Activated CD8-positive, alpha-beta memory T cell treated with anti-CD3 and anti-CD28 coated beads, Interleukin-2, amount 10 ng/mL, durations not matched to agents 7 days and 5 days (primary cell): ENCODE measurements at regions not wholly inside any gene's neighbourhood (a gene's known extent, or its start where the extent isn't known, plus 50 kb on each side); places are given as distances from the start of the nearest gene placed in this dataset.

Experiments used
- ATAC-seq: fragments of 150-1000 bp; cut with Tn5 transposase; one replicate; pipeline ENCODE4 v1.10.0; 2021; ENCODE audit warnings: moderate library complexity
- CTCF ChIA-PET: fragments of 350-600 bp; sonication (Branson Sonifier 250); formaldehyde crosslinking; loops from one replicate; lab custom pipeline; 2021; ENCODE audit warnings: antibody characterized with exemption; lab: Charles Lee
- DNase-seq: peaks from one replicate; pipeline ENCODE4 v3.0.0-alpha.2; 2020
- H3K27ac Mint-ChIP-seq: one replicate; pipeline ENCODE4 v1.8.0; 2021; ENCODE audit warnings: mild to moderate bottlenecking, mixed read lengths
- H3K27me3 Mint-ChIP-seq: one replicate; pipeline ENCODE4 v1.8.0; 2021; ENCODE audit warnings: mixed read lengths
- H3K36me3 Mint-ChIP-seq: one replicate; pipeline ENCODE4 v1.8.0; 2021; ENCODE audit warnings: mild to moderate bottlenecking, mixed read lengths
- H3K4me1 Mint-ChIP-seq: one replicate; pipeline ENCODE4 v1.8.0; 2021; ENCODE audit warnings: mixed read lengths
- H3K4me3 Mint-ChIP-seq: one replicate; pipeline ENCODE4 v1.8.0; 2021; ENCODE audit warnings: mild to moderate bottlenecking, moderate library complexity, mixed read lengths
- H3K9me3 Mint-ChIP-seq: one replicate; pipeline ENCODE4 v1.8.0; 2022; ENCODE audit warnings: low read depth, mixed read lengths

DNA sequence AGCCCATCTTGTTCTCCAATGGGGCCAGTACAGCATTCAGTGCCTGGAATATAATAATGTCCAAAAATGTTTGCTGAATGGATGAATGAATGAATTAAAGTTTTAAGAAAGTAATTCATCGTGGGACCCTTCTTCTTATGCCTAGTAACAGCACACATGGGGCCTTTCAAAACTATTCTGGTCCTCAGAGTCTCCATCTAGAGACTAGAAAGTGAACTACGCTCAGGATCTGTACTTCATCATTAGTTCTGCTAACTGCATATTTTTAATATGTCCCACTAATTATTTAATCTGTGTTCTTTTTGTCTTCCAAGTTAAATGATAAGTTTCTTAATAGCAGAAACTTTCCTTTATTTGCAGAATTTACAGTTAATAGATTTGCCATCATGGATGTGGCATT is 172.5 kb downstream of the SMAD2 start:
- H3K27me3 Mint-ChIP-seq: peaks cover 20% of the 10 kb centered on the region
- no peak for ATAC-seq
- CTCF ChIA-PET: interaction anchor here (1.0 kb wide), 1 partner anchor 9 kb away, joined by 4 read pairs; no protein-coding TSS in a partner anchor
- no peaks in the 10 kb centered on the region for H3K4me1 Mint-ChIP-seq
- no peak overlapping the region for H3K27ac Mint-ChIP-seq
- peaks cover 3% of the 10 kb centered on the region for H3K36me3 Mint-ChIP-seq
- no peak overlapping the region for H3K4me3 Mint-ChIP-seq
- peaks cover 4% of the 10 kb centered on the region for H3K9me3 Mint-ChIP-seq
- no peak for DNase-seq

DNA sequence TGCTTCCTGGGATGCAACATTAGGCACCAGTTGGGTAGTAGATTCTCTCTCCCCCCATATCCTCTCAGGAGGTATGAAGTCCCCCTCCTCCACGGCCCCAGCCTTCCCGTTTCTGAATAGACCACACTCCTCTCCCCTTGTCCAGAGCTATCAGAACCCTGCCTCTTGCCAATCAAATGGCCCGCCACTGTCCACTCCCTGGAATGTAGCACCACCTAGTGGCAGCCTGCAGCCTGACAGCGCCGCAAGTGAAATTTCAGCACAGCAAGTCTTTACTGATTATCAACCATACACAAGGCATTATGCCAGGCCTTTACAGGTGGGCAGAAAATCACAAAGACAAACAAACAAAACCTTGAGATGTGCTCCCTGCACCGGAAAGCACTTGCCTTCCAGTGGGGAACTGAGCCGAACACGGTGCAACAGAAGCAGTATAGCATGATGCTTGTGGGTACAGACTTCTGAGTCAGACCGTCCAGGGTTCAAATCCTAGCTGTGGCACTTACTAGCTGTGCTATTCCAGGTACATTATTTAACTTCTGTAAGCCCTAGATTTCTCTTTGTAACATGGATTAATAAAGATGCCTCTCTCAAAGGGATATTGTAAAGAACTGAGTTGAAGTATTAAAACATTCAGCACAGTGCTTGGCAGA is 174.0 kb downstream of the SMAD2 start:
- Mint-ChIP-seq H3K36me3 (peaks cover 3% of the 10 kb centered on the region), H3K9me3 (peaks cover 2% of the 10 kb centered on the region), H3K4me3 (no peak overlapping the region), H3K4me1 (no peaks in the 10 kb centered on the region), H3K27me3 (peaks cover 12% of the 10 kb centered on the region), H3K27ac (no peak overlapping the region)
- DNase-seq (peak; percentile 68), ATAC-seq (peak; percentile 47)
- CTCF ChIA-PET: interaction anchor here (0.6 to 2.2 kb wide), 4 partner anchors 33 to 541 kb away, joined by 3 to 9 read pairs (median 3); no protein-coding TSS in a partner anchor

DNA sequence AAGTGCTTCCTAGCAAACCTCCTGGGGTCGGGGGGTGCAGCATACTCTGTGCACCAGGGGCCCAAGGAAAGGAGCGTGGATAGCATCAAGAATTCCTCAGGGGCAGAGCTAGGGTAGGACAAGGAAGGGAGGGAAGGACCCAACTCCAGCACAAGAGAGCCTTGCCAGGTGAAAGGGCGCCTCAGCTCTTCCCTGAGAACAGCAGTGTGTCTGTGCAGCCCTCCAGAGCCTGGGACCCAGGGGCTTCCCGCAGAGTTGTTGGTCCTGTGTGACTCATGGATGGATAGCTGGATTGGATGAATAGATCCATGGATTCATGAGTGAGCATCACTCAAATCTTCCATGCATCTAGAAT is 175.4 kb downstream of the SMAD2 start:
- Mint-ChIP-seq H3K36me3 (peaks cover 2% of the 10 kb centered on the region), H3K4me1 (no peaks in the 10 kb centered on the region), H3K4me3 (no peak overlapping the region), H3K9me3 (peaks cover 2% of the 10 kb centered on the region), H3K27ac (no peak overlapping the region), H3K27me3 (peaks cover 5% of the 10 kb centered on the region)
- ATAC-seq: no peak
- CTCF ChIA-PET: interaction anchor here (0.7 to 2.2 kb wide), 11 partner anchors 10 to 701 kb away, joined by 3 to 9 read pairs (median 3); no protein-coding TSS in a partner anchor
- no peak for DNase-seq

DNA sequence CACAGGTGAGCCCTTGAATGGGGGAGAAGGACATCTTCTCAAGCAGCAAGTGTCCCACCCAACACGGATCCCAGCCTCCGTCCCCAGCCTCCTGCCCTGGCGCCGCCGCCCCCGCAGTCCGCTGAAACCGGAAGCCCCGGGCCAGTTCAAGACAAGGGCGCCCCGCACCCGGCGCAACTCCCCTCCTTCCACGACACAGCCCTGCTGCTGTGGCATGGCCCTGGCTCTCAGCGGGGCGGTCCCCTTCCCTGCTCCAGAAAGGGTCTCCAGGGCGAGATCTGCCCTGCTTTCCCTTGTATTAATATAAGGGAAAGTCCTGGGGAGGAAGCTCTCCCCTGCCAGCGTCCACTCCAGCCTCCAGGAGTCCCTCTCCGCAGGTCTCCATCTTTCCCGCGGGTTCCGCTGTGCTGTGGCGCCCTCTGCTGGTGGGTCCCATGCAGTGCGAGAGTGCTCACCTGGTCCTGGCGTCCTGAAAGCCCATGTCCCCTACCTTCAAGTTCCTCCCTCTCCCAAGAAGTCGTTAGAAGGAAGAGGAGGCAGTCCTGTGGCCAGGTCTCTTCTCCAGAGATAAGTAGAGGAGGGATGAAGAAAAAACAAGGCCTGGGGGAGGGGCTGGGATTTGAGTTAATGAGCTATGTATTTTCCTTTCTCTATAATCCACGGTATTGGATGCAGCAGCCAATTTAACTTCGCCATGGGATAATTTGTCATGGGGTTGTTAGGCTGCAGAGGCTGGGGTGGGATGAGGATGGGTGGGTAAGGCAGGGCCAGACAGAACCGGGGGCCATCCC is 176.0 kb downstream of the SMAD2 start:
- H3K27ac Mint-ChIP-seq: no peak overlapping the region
- peaks cover 2% of the 10 kb centered on the region for H3K36me3 Mint-ChIP-seq
- peaks cover 2% of the 10 kb centered on the region for H3K9me3 Mint-ChIP-seq
- CTCF ChIA-PET: interaction anchor here (0.7 to 2.2 kb wide), 10 partner anchors 10 to 701 kb away, joined by 3 to 9 read pairs (median 4); no protein-coding TSS in a partner anchor
- DNase-seq: peak; percentile 62
- H3K4me1 Mint-ChIP-seq: no peaks in the 10 kb centered on the region
- ATAC-seq: peak; percentile 51
- H3K27me3 Mint-ChIP-seq: no peaks in the 10 kb centered on the region
- H3K4me3 Mint-ChIP-seq: no peak overlapping the region

DNA sequence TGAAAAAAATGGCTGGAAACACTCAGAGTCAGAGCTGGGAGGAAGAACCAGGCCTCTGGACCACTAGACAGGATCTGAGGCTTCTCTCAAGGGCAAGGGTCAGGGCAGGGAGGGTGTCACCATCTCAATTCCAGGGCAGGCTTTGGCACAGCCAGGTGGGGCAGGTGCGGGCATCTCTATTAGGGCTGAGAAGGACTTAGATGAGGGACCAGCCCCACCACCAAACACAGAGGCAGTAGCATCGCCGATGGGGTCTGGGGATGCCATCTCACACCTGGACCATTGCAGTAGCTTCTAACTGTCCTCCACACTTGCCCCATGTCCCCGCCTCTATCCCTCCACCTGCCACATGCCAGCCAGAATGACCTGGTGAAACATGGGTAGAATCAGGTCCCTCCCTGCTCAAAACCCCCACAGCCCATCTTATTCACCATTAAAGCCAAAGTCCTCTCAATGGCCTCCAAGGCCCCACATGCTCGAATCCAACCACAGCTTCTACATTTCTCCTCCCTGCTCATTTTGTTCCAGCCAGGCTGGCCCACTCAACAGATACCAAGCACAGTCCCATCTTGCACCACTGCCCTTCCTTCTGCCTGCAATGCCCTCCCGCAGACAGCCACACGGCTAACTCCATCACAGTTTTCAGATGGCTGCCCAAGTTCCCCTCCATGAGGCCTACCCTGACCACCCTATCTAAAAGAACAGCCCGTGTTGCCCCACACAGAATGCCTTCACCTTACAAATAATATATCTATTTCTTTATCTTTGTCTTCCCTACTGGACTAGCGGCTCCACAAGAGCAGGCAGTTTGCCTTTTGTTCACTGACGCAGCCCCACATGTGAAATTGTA is 177.4 kb downstream of the SMAD2 start:
- CTCF ChIA-PET: interaction anchor here (0.8 to 1.3 kb wide), 2 partner anchors 9 to 156 kb away, joined by 3 read pairs; no protein-coding TSS in a partner anchor
- Mint-ChIP-seq H3K9me3 (no peaks in the 10 kb centered on the region), H3K27me3 (no peaks in the 10 kb centered on the region), H3K4me3 (no peak overlapping the region), H3K4me1 (peaks cover 3% of the 10 kb centered on the region), H3K27ac (no peak overlapping the region), H3K36me3 (no peaks in the 10 kb centered on the region)
- no peak for ATAC-seq
- DNase-seq: no peak

DNA sequence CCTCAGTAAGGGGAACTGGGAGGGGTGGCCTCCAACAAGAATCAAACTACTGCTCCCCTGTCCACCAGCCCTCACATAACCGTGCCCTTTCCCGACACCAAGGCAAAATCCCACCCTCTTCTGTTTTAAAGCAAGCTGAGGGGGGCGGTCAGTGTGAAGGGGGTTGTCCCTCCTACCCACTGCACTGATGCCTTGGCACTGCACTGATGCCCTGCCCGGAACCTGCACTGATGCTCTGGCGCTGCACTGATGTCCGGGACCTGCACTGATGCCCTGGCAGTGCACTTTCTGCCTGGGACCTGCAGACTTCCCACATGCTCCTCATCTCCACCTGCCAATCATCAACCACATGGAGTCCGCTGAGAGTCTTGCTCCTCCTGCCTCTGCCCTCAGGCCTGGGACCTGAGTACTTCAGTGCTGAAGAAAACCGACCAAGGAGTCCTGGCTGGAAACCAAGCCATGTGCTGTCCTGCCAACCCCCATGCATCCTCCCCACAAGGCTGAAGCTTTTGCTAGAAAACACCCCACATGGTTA is 179.5 kb downstream of the SMAD2 start:
- CTCF ChIA-PET: no interaction called here
- Mint-ChIP-seq H3K4me3 (no peak overlapping the region), H3K4me1 (peaks cover 3% of the 10 kb centered on the region), H3K9me3 (no peaks in the 10 kb centered on the region), H3K36me3 (no peaks in the 10 kb centered on the region), H3K27me3 (peaks cover 5% of the 10 kb centered on the region), H3K27ac (no peak overlapping the region)
- ATAC-seq (no peak), DNase-seq (no peak)

DNA sequence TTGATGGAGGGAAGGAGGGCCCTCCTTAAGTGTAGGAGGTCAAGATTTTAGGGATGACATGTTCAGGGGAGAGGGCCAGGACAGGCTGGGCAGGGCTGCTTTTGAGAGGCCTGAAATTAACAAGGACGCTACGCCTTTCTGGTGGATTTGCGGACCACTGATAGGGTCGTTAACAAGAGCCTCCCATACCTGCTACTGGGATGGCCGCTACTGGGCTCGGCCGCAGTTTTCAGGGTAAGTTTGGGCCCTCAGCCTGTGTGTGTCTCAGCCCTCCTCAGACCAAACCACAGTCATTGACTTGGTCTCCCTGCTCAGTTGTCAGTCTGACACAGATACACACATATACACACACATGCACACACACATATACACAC is 180.9 kb downstream of the SMAD2 start:
- ATAC-seq (no peak), DNase-seq (no peak)
- H3K27ac Mint-ChIP-seq: no peak overlapping the region
- CTCF ChIA-PET: interaction anchor here (1.0 to 2.6 kb wide), 7 partner anchors 10 to 650 kb away, joined by 3 to 23 read pairs (median 4); no protein-coding TSS in a partner anchor
- H3K36me3 Mint-ChIP-seq: no peaks in the 10 kb centered on the region
- no peaks in the 10 kb centered on the region for H3K9me3 Mint-ChIP-seq
- H3K4me3 Mint-ChIP-seq: no peak overlapping the region
- peaks cover 3% of the 10 kb centered on the region for H3K4me1 Mint-ChIP-seq
- H3K27me3 Mint-ChIP-seq: peaks cover 5% of the 10 kb centered on the region

DNA sequence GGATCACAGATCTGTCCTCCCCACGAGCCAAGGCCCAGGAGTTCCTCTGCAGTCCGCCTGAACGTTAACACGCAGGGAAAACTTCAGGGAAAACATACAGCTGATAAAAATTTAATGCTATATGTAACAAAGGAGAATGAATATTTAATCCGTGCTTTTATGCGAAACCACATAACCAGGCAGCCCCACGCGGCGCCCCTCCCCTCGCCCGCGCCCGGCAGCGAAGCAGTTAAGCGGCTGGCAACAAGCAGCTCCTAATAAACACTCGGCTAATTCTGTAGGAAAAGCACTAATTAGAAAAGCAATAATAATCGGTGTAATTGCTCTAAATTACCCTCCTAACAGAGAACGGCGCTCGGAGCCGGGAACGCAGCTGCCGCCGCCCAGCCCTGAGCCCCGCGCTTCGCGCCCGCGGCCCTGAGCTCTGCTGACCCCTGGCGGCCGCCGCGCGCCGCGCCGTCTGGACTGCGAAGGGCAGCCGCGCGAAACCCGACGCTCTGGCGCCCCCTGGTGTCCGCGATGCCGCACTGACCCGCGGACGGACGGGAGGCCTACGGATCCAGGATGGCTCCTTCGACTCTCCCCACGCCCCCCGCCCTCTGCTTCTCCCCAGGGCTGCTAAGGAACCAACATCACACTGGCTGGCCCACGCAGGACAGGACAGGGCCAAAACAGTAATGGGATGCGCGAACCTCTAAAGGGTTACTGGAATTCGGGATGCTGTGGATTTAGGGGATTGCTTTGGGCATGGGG is 181.4 kb downstream of the SMAD2 start:
- Mint-ChIP-seq H3K4me1 (peaks cover 3% of the 10 kb centered on the region), H3K9me3 (no peaks in the 10 kb centered on the region), H3K27me3 (peaks cover 7% of the 10 kb centered on the region), H3K27ac (no peak overlapping the region), H3K4me3 (no peak overlapping the region), H3K36me3 (no peaks in the 10 kb centered on the region)
- CTCF ChIA-PET: interaction anchor here (0.6 to 2.6 kb wide), 29 partner anchors 8 to 674 kb away, joined by 3 to 23 read pairs (median 3); no protein-coding TSS in a partner anchor
- DNase-seq: peak; percentile 81
- peak; percentile 99 for ATAC-seq

DNA sequence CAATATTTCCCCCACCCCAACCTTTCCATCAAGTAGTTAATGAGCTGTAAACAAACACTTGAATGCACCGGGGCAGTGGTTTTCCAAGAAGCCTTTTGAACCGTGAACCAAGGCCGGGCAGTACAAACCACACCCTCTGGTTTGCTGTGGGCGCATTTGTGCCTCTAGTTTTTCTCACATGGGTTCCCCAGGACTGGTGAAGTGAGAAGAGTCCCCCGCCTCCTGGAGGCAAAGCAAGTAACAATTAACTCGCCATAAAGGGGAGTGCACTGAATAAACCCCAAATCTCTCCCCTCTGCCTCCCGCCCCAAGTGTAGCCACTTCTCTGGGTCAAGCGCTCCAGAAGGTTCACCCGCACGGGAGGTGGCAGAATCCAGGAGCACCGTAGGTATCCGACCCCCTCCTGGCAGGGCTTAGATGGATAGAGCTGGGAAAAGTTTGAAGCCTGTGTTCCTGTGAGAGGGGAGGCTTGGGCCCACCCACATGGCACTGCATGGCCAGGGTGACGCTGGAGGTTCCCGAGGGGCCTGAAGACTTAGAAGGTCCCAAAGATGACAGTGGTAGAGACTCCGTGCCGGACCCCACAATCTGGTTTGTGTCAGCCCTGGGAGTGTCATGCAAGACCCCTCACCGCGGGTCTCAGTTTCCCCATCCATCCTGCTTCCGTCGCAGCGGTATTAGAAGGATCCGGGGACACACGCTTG is 182.2 kb downstream of the SMAD2 start:
- Mint-ChIP-seq H3K9me3 (no peaks in the 10 kb centered on the region), H3K4me1 (peaks cover 3% of the 10 kb centered on the region)
- no peak for ATAC-seq

DNA sequence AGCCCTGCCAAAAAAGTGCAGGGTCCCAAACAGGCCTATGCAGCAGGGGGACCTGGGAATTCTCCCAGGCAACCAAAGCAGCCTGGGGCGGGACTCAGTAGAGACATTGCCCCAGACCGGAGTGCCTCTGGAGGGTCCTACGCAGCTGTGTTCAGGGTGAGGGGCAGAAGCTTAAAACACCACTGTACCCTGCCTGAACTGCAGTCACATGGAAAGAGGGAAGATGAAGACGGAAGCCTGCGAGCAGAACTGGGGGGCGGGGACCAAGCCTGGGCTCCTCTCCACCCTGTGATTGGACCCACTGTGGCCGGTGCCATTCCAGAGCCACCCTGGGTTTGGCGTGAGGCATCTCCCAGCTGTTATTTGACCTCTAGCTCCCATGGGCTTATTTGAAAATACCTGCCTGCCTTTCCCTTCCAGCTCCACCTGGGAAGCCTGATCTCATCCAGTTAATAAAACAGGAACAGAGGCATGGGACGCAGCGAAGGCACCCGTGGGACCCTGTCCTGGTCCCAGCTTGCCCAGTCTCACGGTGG is 183.1 kb downstream of the SMAD2 start:
- Mint-ChIP-seq H3K4me3 (no peak overlapping the region), H3K27me3 (peaks cover 12% of the 10 kb centered on the region), H3K36me3 (no peaks in the 10 kb centered on the region), H3K9me3 (no peaks in the 10 kb centered on the region), H3K4me1 (peaks cover 3% of the 10 kb centered on the region), H3K27ac (no peak overlapping the region)
- no peak for DNase-seq
- ATAC-seq: no peak
- CTCF ChIA-PET: interaction anchor here (2.4 to 2.6 kb wide), 2 partner anchors 149 to 532 kb away, joined by 8 to 23 read pairs; no protein-coding TSS in a partner anchor

More for the DNA sequence above, 182.2 kb downstream of the SMAD2 start:
- H3K36me3 Mint-ChIP-seq: no peaks in the 10 kb centered on the region
- CTCF ChIA-PET: interaction anchor here (0.6 to 2.6 kb wide), 29 partner anchors 9 to 673 kb away, joined by 3 to 23 read pairs (median 3); no protein-coding TSS in a partner anchor
- DNase-seq: no peak
- peaks cover 7% of the 10 kb centered on the region for H3K27me3 Mint-ChIP-seq
- no peak overlapping the region for H3K4me3 Mint-ChIP-seq
- no peak overlapping the region for H3K27ac Mint-ChIP-seq

DNA sequence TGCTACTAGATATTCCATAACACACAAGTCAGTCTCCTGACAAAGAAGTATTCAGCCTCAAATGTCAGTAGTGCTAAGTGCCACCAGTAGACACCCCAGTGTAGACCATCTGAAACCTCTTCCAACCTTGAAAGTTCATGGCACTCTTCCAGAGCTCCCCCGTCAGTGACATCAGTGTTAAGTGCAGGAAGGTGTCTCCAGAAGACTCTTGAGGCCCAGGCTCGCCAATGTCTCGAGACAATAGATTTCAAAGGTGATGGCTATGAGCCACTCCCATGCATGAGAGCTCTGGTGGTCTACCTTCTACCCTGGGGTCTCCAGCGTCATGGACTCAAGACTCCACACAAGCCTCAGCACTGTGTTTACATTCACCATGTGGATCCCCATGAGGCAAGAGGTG is 183.8 kb downstream of the SMAD2 start:
- peaks cover 3% of the 10 kb centered on the region for H3K4me1 Mint-ChIP-seq
- no peak for ATAC-seq
- no peak overlapping the region for H3K4me3 Mint-ChIP-seq
- CTCF ChIA-PET: no interaction called here
- DNase-seq: no peak
- H3K9me3 Mint-ChIP-seq: no peaks in the 10 kb centered on the region
- H3K27me3 Mint-ChIP-seq: peaks cover 19% of the 10 kb centered on the region
- no peak overlapping the region for H3K27ac Mint-ChIP-seq
- no peaks in the 10 kb centered on the region for H3K36me3 Mint-ChIP-seq
